ENCODE measurements at regions not wholly inside any gene's neighbourhood (a gene's known extent, or its start where the extent isn't known, plus 50 kb on each side); places are given as distances from the start of the nearest gene placed in this dataset.

DNA sequence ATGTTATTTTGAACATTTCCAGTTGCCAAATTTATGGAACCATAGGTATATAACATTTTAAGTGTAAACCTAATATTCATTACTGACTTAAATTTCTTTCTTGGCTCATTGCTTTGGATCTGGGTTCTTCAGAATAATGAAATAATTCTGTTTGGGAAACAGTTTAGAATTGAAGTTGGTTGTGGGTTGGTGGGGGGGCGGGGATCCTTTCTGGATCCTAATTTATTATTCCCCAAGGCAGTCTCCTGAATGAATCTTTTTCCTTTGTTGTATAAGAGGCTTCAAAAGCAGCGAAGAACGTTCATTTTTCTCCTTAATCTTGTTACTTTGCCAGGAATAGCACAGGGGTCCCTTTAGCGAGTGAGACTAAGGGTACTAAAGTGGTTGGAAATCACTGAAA, 325.5 kb downstream of the FOXG1 start:
- TF ChIP-seq, protein P1, sequence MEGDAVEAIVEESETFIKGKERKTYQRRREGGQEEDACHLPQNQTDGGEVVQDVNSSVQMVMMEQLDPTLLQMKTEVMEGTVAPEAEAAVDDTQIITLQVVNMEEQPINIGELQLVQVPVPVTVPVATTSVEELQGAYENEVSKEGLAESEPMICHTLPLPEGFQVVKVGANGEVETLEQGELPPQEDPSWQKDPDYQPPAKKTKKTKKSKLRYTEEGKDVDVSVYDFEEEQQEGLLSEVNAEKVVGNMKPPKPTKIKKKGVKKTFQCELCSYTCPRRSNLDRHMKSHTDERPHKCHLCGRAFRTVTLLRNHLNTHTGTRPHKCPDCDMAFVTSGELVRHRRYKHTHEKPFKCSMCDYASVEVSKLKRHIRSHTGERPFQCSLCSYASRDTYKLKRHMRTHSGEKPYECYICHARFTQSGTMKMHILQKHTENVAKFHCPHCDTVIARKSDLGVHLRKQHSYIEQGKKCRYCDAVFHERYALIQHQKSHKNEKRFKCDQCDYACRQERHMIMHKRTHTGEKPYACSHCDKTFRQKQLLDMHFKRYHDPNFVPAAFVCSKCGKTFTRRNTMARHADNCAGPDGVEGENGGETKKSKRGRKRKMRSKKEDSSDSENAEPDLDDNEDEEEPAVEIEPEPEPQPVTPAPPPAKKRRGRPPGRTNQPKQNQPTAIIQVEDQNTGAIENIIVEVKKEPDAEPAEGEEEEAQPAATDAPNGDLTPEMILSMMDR (tag by site-specific recombination; IDR thresholded peaks at IDR 0.05), result no peak
- TF ChIP-seq, protein P2, sequence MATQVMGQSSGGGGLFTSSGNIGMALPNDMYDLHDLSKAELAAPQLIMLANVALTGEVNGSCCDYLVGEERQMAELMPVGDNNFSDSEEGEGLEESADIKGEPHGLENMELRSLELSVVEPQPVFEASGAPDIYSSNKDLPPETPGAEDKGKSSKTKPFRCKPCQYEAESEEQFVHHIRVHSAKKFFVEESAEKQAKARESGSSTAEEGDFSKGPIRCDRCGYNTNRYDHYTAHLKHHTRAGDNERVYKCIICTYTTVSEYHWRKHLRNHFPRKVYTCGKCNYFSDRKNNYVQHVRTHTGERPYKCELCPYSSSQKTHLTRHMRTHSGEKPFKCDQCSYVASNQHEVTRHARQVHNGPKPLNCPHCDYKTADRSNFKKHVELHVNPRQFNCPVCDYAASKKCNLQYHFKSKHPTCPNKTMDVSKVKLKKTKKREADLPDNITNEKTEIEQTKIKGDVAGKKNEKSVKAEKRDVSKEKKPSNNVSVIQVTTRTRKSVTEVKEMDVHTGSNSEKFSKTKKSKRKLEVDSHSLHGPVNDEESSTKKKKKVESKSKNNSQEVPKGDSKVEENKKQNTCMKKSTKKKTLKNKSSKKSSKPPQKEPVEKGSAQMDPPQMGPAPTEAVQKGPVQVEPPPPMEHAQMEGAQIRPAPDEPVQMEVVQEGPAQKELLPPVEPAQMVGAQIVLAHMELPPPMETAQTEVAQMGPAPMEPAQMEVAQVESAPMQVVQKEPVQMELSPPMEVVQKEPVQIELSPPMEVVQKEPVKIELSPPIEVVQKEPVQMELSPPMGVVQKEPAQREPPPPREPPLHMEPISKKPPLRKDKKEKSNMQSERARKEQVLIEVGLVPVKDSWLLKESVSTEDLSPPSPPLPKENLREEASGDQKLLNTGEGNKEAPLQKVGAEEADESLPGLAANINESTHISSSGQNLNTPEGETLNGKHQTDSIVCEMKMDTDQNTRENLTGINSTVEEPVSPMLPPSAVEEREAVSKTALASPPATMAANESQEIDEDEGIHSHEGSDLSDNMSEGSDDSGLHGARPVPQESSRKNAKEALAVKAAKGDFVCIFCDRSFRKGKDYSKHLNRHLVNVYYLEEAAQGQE (tag by site-specific recombination; IDR thresholded peaks at IDR 0.05), result no peak
- TF ChIP-seq ZNF629 (tag by site-specific recombination; IDR thresholded peaks at IDR 0.05), result no peak
- no peak for TF ChIP-seq ZNF658 (tag by site-specific recombination; IDR thresholded peaks at IDR 0.05)
